ENCODE measurements at regions not wholly inside any gene's neighbourhood (a gene's known extent, or its start where the extent isn't known, plus 50 kb on each side); places are given as distances from the start of the nearest gene placed in this dataset.
"Not testable (repeated sequence)": the region's sequence is repeated elsewhere in the genome, so short reads cannot be mapped to it uniquely, and the experiment has no call there.

- no peak for DNase-seq (ENCODE audit: low read depth)
- H3K4me3 ChIP-seq (ENCODE audit: low read depth, low read length) = no peak overlapping the region
- TF ChIP-seq CTCF (IDR thresholded peaks at IDR 0.05; ENCODE audit: low read depth, low read length, missing control alignments) = no peak
These were observed 394.6 kb downstream of the PSAT1 start for GRCh38 chr9:78691542-78691941.

GRCh38 chr9:78692871-78693270, 395.9 kb downstream of the PSAT1 start:
- no peak for DNase-seq (ENCODE audit: low read depth)
- no peak overlapping the region for H3K4me3 ChIP-seq (ENCODE audit: low read depth, low read length)
- no peak for TF ChIP-seq CTCF (IDR thresholded peaks at IDR 0.05; ENCODE audit: low read depth, low read length, missing control alignments)

- H3K4me3 ChIP-seq (ENCODE audit: low read depth, low read length) = no peak overlapping the region
- no peak for TF ChIP-seq CTCF (IDR thresholded peaks at IDR 0.05; ENCODE audit: low read depth, low read length, missing control alignments)
- no peak for DNase-seq (ENCODE audit: low read depth)
These were observed 398.0 kb downstream of the PSAT1 start for GRCh38 chr9:78694974-78695373.

GRCh38 chr9:78695519-78695918, 398.6 kb downstream of the PSAT1 start:
- no peak for TF ChIP-seq CTCF (IDR thresholded peaks at IDR 0.05; ENCODE audit: low read depth, low read length, missing control alignments)
- H3K4me3 ChIP-seq (ENCODE audit: low read depth, low read length) = no peak overlapping the region
- no peak for DNase-seq (ENCODE audit: low read depth)

GRCh38 chr9:78697618-78698017, 400.7 kb downstream of the PSAT1 start:
- H3K4me3 ChIP-seq (ENCODE audit: low read depth, low read length) = no peak overlapping the region
- no peak for DNase-seq (ENCODE audit: low read depth)
- TF ChIP-seq CTCF (IDR thresholded peaks at IDR 0.05; ENCODE audit: low read depth, low read length, missing control alignments) = no peak

GRCh38 chr9:78698371-78698770, 401.4 kb downstream of the PSAT1 start:
- no peak for DNase-seq (ENCODE audit: low read depth)
- no peak for TF ChIP-seq CTCF (IDR thresholded peaks at IDR 0.05; ENCODE audit: low read depth, low read length, missing control alignments)

GRCh38 chr9:78699217-78699616, 402.3 kb downstream of the PSAT1 start:
- not testable (repeated sequence) for H3K4me3 ChIP-seq (ENCODE audit: low read depth, low read length); DNase-seq (ENCODE audit: low read depth)

More at GRCh38 chr9:78698371-78698770, 401.4 kb downstream of the PSAT1 start:
- no peak overlapping the region for H3K4me3 ChIP-seq (ENCODE audit: low read depth, low read length)

- DNase-seq (ENCODE audit: low read depth) = not testable (repeated sequence)
- peak; percentile 43 for TF ChIP-seq CTCF (IDR thresholded peaks at IDR 0.05; ENCODE audit: low read depth, low read length, missing control alignments)
These were observed 407.2 kb downstream of the PSAT1 start for GRCh38 chr9:78704153-78704552.

More at GRCh38 chr9:78704153-78704552, 407.2 kb downstream of the PSAT1 start:
- H3K4me3 ChIP-seq (ENCODE audit: low read depth, low read length) = not testable (repeated sequence)
